IMR-90 (cell line): ENCODE measurements at regions not wholly inside any gene's neighbourhood (a gene's known extent, or its start where the extent isn't known, plus 50 kb on each side); places are given as distances from the start of the nearest gene placed in this dataset.
A peak's percentile ranks its signal among the peaks of the same experiment; 100 is the strongest.

Experiments
- BHLHE40 ChIP-seq: fragments of 150-350 bp; IDR thresholded peaks from 2 replicates; pipeline ENCODE4 v1.6.1; 2016; ENCODE audit warnings: mild to moderate bottlenecking, low read depth, low read length
- CEBPB ChIP-seq: IDR thresholded peaks from 2 replicates; pipeline ENCODE4 v1.6.1; 2012; ENCODE audit warnings: low read depth, low read length, improper control_type of control experiment
- CHD1 ChIP-seq: IDR thresholded peaks from 2 replicates; pipeline ENCODE4 v1.6.1; 2012; ENCODE audit warnings: low read depth, low read length, improper control_type of control experiment
- FOS ChIP-seq: fragments of 150-350 bp; IDR thresholded peaks from 2 replicates; pipeline ENCODE4 v1.6.1; 2016; ENCODE audit warnings: low read depth, low read length
- MAFK ChIP-seq: IDR thresholded peaks from 2 replicates; pipeline ENCODE4 v1.6.1; 2012; ENCODE audit warnings: low read depth, low read length, improper control_type of control experiment
- MAZ ChIP-seq: IDR thresholded peaks from 2 replicates; pipeline ENCODE4 v1.6.1; 2012; ENCODE audit warnings: low read depth, mild to moderate bottlenecking, low read length, improper control_type of control experiment, moderate library complexity, borderline replicate concordance
- MXI1 ChIP-seq: IDR thresholded peaks from 2 replicates; pipeline ENCODE4 v1.6.1; 2012; ENCODE audit warnings: low read depth, mild to moderate bottlenecking, low read length, moderate library complexity, borderline replicate concordance
- POLR2A ChIP-seq: IDR thresholded peaks from 2 replicates; pipeline ENCODE4 v1.6.1; 2012; ENCODE audit warnings: mild to moderate bottlenecking, low read depth, low read length
- RAD21 ChIP-seq: IDR thresholded peaks from 2 replicates; pipeline ENCODE4 v1.6.1; 2012; ENCODE audit warnings: low read length, improper control_type of control experiment
- RFX5 ChIP-seq: IDR thresholded peaks from 2 replicates; pipeline ENCODE4 v1.8.0; 2012; ENCODE audit warnings: low read depth, mild to moderate bottlenecking, low read length, moderate library complexity
- SMC3 ChIP-seq: fragments of 150-350 bp; IDR thresholded peaks from 2 replicates; pipeline ENCODE4 v1.6.1; 2016; ENCODE audit warnings: low read depth, mild to moderate bottlenecking, antibody characterized with exemption, low read length, moderate library complexity
- TF ChIP-seq, protein P1 (sequence below): conservative IDR thresholded peaks from 2 replicates; pipeline ENCODE4 v1.5.1; 2012; ENCODE audit warnings: mild to moderate bottlenecking, low read depth, low read length, improper control_type of control experiment
- TF ChIP-seq, protein P2 (sequence below): fragments of 150-350 bp; IDR thresholded peaks from 2 replicates; pipeline ENCODE4 v1.6.1; 2016; ENCODE audit warnings: low read depth, mild to moderate bottlenecking, low read length, moderate library complexity, borderline replicate concordance
- TF ChIP-seq, protein P3 (sequence below): fragments of 150-350 bp; IDR thresholded peaks from 2 replicates; pipeline ENCODE4 v1.6.1; 2017; ENCODE audit warnings: mild to moderate bottlenecking, antibody characterized with exemption, low read length, low read depth

DNA sequence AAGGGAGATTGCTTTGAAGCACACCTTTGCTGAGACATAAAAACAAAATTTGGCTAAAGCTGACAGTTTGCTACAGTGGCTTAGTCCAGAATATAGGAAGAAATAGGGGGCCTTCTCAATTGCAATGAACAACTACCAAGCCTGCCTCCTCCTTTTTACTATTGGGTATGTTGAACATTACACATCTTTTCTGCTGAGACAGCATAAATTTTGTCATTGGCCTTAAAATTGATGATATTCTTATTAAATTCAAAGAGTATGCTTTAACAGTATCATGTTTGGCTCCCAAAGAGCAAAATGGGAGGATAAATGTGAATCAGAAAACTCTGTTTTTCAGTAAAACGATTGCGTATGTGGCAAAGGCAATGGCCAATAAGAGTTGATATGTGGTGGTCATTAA lies 721.9 kb upstream of the IGFBP7 start:
- no peak for TF ChIP-seq RAD21
- no peak for TF ChIP-seq FOS
- TF ChIP-seq, protein P1, sequence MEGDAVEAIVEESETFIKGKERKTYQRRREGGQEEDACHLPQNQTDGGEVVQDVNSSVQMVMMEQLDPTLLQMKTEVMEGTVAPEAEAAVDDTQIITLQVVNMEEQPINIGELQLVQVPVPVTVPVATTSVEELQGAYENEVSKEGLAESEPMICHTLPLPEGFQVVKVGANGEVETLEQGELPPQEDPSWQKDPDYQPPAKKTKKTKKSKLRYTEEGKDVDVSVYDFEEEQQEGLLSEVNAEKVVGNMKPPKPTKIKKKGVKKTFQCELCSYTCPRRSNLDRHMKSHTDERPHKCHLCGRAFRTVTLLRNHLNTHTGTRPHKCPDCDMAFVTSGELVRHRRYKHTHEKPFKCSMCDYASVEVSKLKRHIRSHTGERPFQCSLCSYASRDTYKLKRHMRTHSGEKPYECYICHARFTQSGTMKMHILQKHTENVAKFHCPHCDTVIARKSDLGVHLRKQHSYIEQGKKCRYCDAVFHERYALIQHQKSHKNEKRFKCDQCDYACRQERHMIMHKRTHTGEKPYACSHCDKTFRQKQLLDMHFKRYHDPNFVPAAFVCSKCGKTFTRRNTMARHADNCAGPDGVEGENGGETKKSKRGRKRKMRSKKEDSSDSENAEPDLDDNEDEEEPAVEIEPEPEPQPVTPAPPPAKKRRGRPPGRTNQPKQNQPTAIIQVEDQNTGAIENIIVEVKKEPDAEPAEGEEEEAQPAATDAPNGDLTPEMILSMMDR: no peak
- TF ChIP-seq RFX5: no peak
- TF ChIP-seq MAZ: no peak
- TF ChIP-seq, protein P2, sequence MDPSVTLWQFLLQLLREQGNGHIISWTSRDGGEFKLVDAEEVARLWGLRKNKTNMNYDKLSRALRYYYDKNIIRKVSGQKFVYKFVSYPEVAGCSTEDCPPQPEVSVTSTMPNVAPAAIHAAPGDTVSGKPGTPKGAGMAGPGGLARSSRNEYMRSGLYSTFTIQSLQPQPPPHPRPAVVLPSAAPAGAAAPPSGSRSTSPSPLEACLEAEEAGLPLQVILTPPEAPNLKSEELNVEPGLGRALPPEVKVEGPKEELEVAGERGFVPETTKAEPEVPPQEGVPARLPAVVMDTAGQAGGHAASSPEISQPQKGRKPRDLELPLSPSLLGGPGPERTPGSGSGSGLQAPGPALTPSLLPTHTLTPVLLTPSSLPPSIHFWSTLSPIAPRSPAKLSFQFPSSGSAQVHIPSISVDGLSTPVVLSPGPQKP: no peak
- no peak for TF ChIP-seq POLR2A
- TF ChIP-seq, protein P3, sequence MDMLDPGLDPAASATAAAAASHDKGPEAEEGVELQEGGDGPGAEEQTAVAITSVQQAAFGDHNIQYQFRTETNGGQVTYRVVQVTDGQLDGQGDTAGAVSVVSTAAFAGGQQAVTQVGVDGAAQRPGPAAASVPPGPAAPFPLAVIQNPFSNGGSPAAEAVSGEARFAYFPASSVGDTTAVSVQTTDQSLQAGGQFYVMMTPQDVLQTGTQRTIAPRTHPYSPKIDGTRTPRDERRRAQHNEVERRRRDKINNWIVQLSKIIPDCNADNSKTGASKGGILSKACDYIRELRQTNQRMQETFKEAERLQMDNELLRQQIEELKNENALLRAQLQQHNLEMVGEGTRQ: no peak
- TF ChIP-seq CHD1: no peak
- TF ChIP-seq SMC3: no peak
- TF ChIP-seq MXI1: no peak
- no peak for TF ChIP-seq BHLHE40
- peak; percentile 97 for TF ChIP-seq MAFK
- no peak for TF ChIP-seq CEBPB
